Gastrocnemius medialis (tissue), 4 donors: ENCODE measurements at regions not wholly inside any gene's neighbourhood (a gene's known extent, or its start where the extent isn't known, plus 50 kb on each side); places are given as distances from the start of the nearest gene placed in this dataset.

ENCODE experiments used
- ATAC-seq, 2 donors: fragments of 150-250 bp; one replicate each; pipeline ENCODE4 v1.9.1; 2016
- DNase-seq, 2 donors: peaks; one replicate each; pipeline ENCODE4 v3.0.0-alpha.2; 2019
- H3K27ac ChIP-seq, 4 donors: fragments of 200-600 bp; sonication (generic); 1 replicate in 1 of 4; 2 replicates in 3 of 4; pipeline ENCODE4 v1.5.1; 2016 to 2018; ENCODE audit warnings: mild to moderate bottlenecking in 2 of 4, moderate library complexity in 1 of 4
- H3K27me3 ChIP-seq, 3 donors: fragments of 200-600 bp; sonication (generic) in 2 of 3; 1 replicate in 1 of 3; 2 replicates in 2 of 3; pipeline versions ENCODE4 v1.5.1 to v1.6.0; 2016 to 2019; ENCODE audit warnings: mild to moderate bottlenecking in 1 of 3, moderate library complexity in 1 of 3
- H3K36me3 ChIP-seq, 2 donors: fragments of 200-600 bp; sonication (generic) in 1 of 2; one replicate each; pipeline ENCODE4 v1.5.1; 2017 to 2018
- H3K4me1 ChIP-seq, 2 donors: fragments of 200-600 bp; sonication (generic) in 1 of 2; one replicate each; pipeline ENCODE4 v1.5.1; 2016 to 2017; ENCODE audit warnings: mild to moderate bottlenecking in 2 of 2
- H3K4me3 ChIP-seq, 4 donors: fragments of 200-600 bp; sonication (generic) in 3 of 4; 1 replicate in 1 of 4; 2 replicates in 3 of 4; pipeline ENCODE4 v1.5.1; 2016 to 2019; ENCODE audit warnings: mild to moderate bottlenecking in 2 of 4
- H3K9me3 ChIP-seq, 3 donors: fragments of 200-600 bp; sonication (generic) in 2 of 3; 1 replicate in 1 of 3; 2 replicates in 2 of 3; pipeline ENCODE4 v1.5.1; 2016 to 2019
- POLR2A ChIP-seq, 2 donors: fragments of 450-650 bp; IDR thresholded peaks; one replicate each; pipeline ENCODE4 v1.6.1; 2017; ENCODE audit warnings: antibody characterized with exemption in 2 of 2, mild to moderate bottlenecking in 2 of 2, moderate library complexity in 2 of 2
- in situ Hi-C, 4 donors: fragments of 200-750 bp; cut with MboI; loops; one replicate each; pipeline versions ENCODE4 v1.15.0 to v1.8.0; 2017; ENCODE audit warnings: low sequenced_read_pairs in 4 of 4
- intact Hi-C: fragments of 100-400 bp; cut with DNase I; formaldehyde crosslinking; loops from one replicate; pipeline ENCODE4 v1.15.1; 2023; ENCODE audit warnings: low total_unique reads
- TF ChIP-seq, protein P1 (sequence below), 5 experiments: fragments of 450-650 bp in 3 of 5; fragments of 200-600 bp in 2 of 5; sonication (generic) in 2 of 5; IDR thresholded peaks in 4 of 5; conservative IDR thresholded peaks in 1 of 5; 1 replicate in 4 of 5; 2 replicates in 1 of 5; pipeline ENCODE4 v1.5.1; 2016 to 2019; ENCODE audit warnings: antibody characterized with exemption in 5 of 5, mild to moderate bottlenecking in 3 of 5, moderate library complexity in 3 of 5

DNA sequence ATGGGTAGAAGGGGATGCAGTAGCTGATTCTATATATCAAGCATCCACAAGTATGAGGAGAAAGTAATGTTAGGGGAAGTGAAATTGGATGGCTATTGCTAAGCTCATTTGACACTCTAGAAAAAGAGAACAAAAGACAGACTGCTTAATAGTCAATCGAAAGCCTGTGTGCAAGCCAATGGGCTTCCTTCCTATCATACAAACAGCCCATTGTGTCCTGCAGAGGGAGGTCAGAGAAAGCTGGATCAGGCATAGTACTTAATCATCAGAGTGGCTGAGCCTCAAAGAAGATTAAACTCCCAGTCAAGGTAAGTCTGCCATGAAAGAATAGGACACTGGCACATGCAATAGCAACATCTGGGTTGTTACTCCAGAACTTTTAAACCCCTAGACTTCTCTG, 50.9 kb upstream of the PGR start:
- Histone ChIP-seq H3K27me3 (no peaks in the 10 kb centered on the region), H3K27ac (no peak overlapping the region), H3K4me3 (no peak overlapping the region), H3K36me3 (no peaks in the 10 kb centered on the region), H3K4me1 (no peaks in the 10 kb centered on the region), H3K9me3 (no peaks in the 10 kb centered on the region)
- ATAC-seq: no peak
- intact Hi-C loops (no loop called here), in situ Hi-C loops (no loop called here)
- TF ChIP-seq, protein P1, sequence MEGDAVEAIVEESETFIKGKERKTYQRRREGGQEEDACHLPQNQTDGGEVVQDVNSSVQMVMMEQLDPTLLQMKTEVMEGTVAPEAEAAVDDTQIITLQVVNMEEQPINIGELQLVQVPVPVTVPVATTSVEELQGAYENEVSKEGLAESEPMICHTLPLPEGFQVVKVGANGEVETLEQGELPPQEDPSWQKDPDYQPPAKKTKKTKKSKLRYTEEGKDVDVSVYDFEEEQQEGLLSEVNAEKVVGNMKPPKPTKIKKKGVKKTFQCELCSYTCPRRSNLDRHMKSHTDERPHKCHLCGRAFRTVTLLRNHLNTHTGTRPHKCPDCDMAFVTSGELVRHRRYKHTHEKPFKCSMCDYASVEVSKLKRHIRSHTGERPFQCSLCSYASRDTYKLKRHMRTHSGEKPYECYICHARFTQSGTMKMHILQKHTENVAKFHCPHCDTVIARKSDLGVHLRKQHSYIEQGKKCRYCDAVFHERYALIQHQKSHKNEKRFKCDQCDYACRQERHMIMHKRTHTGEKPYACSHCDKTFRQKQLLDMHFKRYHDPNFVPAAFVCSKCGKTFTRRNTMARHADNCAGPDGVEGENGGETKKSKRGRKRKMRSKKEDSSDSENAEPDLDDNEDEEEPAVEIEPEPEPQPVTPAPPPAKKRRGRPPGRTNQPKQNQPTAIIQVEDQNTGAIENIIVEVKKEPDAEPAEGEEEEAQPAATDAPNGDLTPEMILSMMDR (IDR thresholded peaks at IDR 0.05 in 4 of 5, conservative IDR thresholded peaks at IDR 0.05 in 1 of 5): no peak
- no peak for TF ChIP-seq POLR2A (IDR thresholded peaks at IDR 0.05)
- DNase-seq: no peak
